GM12872 (cell line): ENCODE measurements at regions not wholly inside any gene's neighbourhood (a gene's known extent, or its start where the extent isn't known, plus 50 kb on each side); places are given as distances from the start of the nearest gene placed in this dataset.

Experiments used
- CTCF ChIP-seq: IDR thresholded peaks from 3 replicates; pipeline ENCODE4 v1.5.1; 2011; ENCODE audit warnings: low read depth, mild to moderate bottlenecking, low read length, moderate library complexity; ENCODE audit not compliant: insufficient read depth

- no peak for TF ChIP-seq CTCF
These were observed 462.2 kb upstream of the CFAP20DC start for GRCh38 chr3:59512066-59512465.

- TF ChIP-seq CTCF: no peak
These were observed 460.8 kb upstream of the CFAP20DC start for GRCh38 chr3:59510576-59510975.

- no peak for TF ChIP-seq CTCF
These were observed 458.4 kb upstream of the CFAP20DC start for GRCh38 chr3:59508273-59508672.

GRCh38 chr3:59506191-59506590 is 456.4 kb upstream of the CFAP20DC start:
- TF ChIP-seq CTCF: no peak

- TF ChIP-seq CTCF: no peak
These were observed 453.6 kb upstream of the CFAP20DC start for GRCh38 chr3:59503441-59503840.

GRCh38 chr3:59502806-59503205 is 453.0 kb upstream of the CFAP20DC start:
- no peak for TF ChIP-seq CTCF

GRCh38 chr3:59499954-59500353 is 450.1 kb upstream of the CFAP20DC start:
- TF ChIP-seq CTCF: no peak

- TF ChIP-seq CTCF: no peak
These were observed 449.2 kb upstream of the CFAP20DC start for GRCh38 chr3:59499000-59499399.
